Uterus (tissue), 3 donors: ENCODE measurements at regions not wholly inside any gene's neighbourhood (a gene's known extent, or its start where the extent isn't known, plus 50 kb on each side); places are given as distances from the start of the nearest gene placed in this dataset.

Experiments
- DNase-seq, 2 donors: peaks; one replicate each; pipeline ENCODE4 v3.0.0-alpha.2; 2019 to 2020
- H3K27ac ChIP-seq, 2 donors: fragments of 200-600 bp; sonication (generic); 1 replicate in 1 of 2; 2 replicates in 1 of 2; pipeline ENCODE4 v1.5.1; 2016 to 2018
- H3K27me3 ChIP-seq, 2 donors: fragments of 200-600 bp; sonication (generic); one replicate each; pipeline ENCODE4 v1.5.1; 2018 to 2019; ENCODE audit warnings: control low read depth in 1 of 2
- H3K36me3 ChIP-seq, 2 donors: fragments of 200-600 bp; sonication (generic); one replicate each; pipeline ENCODE4 v1.5.1; 2019; ENCODE audit warnings: control low read depth in 1 of 2
- H3K4me1 ChIP-seq, 2 donors: fragments of 200-600 bp; sonication (generic); one replicate each; pipeline ENCODE4 v1.5.1; 2018 to 2019; ENCODE audit warnings: control low read depth in 1 of 2
- H3K4me3 ChIP-seq, 2 donors: fragments of 200-600 bp; sonication (generic); 1 replicate in 1 of 2; 2 replicates in 1 of 2; pipeline ENCODE4 v1.5.1; 2018 to 2019; ENCODE audit warnings: mild to moderate bottlenecking in 1 of 2
- H3K9me3 ChIP-seq, 2 donors: fragments of 200-600 bp; sonication (generic); one replicate each; pipeline ENCODE4 v1.5.1; 2019; ENCODE audit warnings: control low read depth in 1 of 2
- CTCF ChIP-seq, 4 experiments: fragments of 200-600 bp in 2 of 4; fragments of 450-650 bp in 2 of 4; sonication (generic) in 2 of 4; IDR thresholded peaks; one replicate each; pipeline ENCODE4 v1.5.1; 2016 to 2019; ENCODE audit warnings: antibody characterized with exemption in 4 of 4, mild to moderate bottlenecking in 2 of 4, moderate library complexity in 1 of 4
- POLR2A ChIP-seq, 2 donors: fragments of 450-650 bp; IDR thresholded peaks; one replicate each; pipeline ENCODE4 v1.6.1; 2016; ENCODE audit warnings: antibody characterized with exemption in 2 of 2, mild to moderate bottlenecking in 1 of 2, moderate library complexity in 1 of 2
- intact Hi-C: fragments of 100-400 bp; cut with DNase I; formaldehyde crosslinking; loops from one replicate; pipeline ENCODE4 v1.15.1; 2023; ENCODE audit warnings: low total_unique reads
- donor health status: DM: yes; HTN: yes; CAD: no.

DNA sequence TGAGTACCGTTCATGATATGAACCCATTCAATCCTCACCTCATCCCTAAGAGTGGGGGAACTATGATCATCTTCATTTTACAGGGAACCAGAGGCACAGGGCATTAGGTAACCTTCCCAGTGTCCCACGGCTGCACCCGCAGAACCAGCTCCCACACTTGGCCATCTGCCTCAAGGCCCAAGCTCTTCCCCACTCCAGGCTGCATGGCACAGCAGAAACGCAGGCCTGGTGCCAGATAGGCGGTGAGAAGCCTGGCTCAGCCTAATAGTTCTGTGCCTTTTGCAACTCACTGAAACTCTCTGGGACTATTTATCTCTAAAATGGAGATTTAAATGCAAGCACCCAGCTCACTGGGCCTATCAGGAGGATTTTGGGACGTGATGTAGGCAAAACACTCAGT, 90.8 kb upstream of the ZNF618 start:
- Histone ChIP-seq H3K4me3 (no peak overlapping the region), H3K27me3 (no peaks in the 10 kb centered on the region), H3K4me1 (no peaks in the 10 kb centered on the region), H3K27ac (no peak overlapping the region), H3K36me3 (no peaks in the 10 kb centered on the region), H3K9me3 (no peaks in the 10 kb centered on the region)
- no peak for TF ChIP-seq CTCF (IDR thresholded peaks at IDR 0.05)
- no peak for TF ChIP-seq POLR2A (IDR thresholded peaks at IDR 0.05)
- no peak for DNase-seq
- intact Hi-C loops: no loop called here

DNA sequence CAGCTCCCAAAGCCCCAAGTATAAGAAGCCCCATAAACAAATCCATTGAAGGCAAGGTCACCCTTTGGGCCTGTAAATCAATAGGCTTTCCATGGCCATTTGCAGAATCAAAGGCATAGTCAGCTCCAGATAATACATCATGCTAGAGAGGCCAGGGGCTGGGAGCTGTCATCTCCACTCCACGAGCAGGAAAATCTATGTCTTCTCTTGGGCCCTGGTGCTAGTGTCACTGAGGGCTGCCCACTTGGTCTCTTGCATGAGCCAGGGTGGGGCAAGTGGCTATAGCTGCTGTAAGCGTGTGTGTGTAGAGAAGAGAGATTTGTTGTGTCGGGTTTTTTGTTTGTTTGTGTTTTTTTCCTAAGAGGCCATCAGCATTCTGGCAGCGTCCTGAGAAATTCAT, 90.0 kb upstream of the ZNF618 start:
- no peaks in the 10 kb centered on the region for H3K4me1 ChIP-seq
- H3K4me3 ChIP-seq: no peak overlapping the region
- H3K36me3 ChIP-seq: no peaks in the 10 kb centered on the region
- no peak overlapping the region for H3K27ac ChIP-seq
- TF ChIP-seq POLR2A (IDR thresholded peaks at IDR 0.05): no peak
- TF ChIP-seq CTCF (IDR thresholded peaks at IDR 0.05): no peak
- H3K27me3 ChIP-seq: no peaks in the 10 kb centered on the region
- intact Hi-C loops: no loop called here
- no peak for DNase-seq
- H3K9me3 ChIP-seq: no peaks in the 10 kb centered on the region

DNA sequence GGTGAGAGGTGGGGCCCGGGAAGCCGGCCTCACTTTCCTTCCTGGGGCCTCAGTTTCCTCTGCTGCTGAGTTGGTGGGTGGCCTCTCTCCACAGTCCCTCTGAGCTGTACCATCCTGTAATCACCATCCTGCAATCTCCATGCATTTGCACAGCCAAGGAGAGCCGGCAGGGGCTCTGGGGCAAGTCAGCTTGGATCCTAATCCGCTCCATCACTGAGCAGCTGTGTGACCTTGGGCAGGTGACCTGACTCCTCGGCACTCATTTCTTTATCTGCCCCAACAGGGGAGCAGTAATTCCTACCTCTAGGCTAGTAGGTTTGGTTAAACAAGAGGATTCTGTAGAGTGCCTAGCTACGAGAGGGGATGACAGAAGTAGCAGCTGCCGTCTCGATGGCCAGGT, 88.2 kb upstream of the ZNF618 start:
- TF ChIP-seq CTCF (IDR thresholded peaks at IDR 0.05) (no peak), POLR2A (IDR thresholded peaks at IDR 0.05) (no peak)
- H3K9me3 ChIP-seq: no peaks in the 10 kb centered on the region
- no peak for DNase-seq
- H3K27ac ChIP-seq: no peak overlapping the region
- no peaks in the 10 kb centered on the region for H3K27me3 ChIP-seq
- H3K4me1 ChIP-seq: no peaks in the 10 kb centered on the region
- intact Hi-C loops: no loop called here
- no peaks in the 10 kb centered on the region for H3K36me3 ChIP-seq
- H3K4me3 ChIP-seq: no peak overlapping the region

DNA sequence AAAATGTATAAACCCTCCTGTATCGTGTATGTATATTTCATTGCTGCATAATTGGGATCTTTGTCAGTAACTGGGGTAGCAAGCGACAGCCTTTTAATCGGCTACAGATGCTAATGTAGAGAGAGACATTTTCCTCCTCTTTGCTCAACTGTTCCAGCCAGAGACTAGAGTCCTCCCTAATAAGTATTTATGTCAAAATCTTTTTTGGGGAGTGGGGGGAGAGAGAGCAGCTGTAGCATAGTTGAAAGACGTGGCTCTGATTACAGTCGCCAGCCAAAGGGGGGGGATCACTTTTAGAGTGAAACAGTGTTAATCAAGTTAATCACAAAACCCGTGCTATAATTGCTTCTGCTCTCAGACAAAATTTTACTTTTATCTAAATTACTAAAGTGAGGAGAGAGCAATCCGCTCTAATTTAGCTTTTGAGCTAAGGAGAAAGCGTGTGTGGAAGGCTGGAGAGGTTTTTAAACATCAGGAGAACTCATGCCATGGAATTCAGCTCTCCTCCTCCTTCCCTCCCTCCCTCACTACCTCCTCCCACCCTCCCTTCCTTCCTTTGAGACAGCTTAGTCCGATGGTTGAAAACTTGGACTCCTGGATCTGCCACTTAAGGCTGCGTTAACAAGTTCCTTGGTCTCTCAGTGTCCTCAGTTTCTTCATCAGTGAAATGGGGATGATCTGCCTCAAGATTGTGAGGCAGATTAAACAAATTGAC, 87.3 kb upstream of the ZNF618 start:
- intact Hi-C loops: no loop called here
- Histone ChIP-seq H3K36me3 (no peaks in the 10 kb centered on the region), H3K4me1 (no peaks in the 10 kb centered on the region), H3K9me3 (no peaks in the 10 kb centered on the region), H3K27me3 (no peaks in the 10 kb centered on the region), H3K27ac (no peak overlapping the region), H3K4me3 (no peak overlapping the region)
- no peak for TF ChIP-seq CTCF (IDR thresholded peaks at IDR 0.05)
- no peak for TF ChIP-seq POLR2A (IDR thresholded peaks at IDR 0.05)
- DNase-seq: no peak

DNA sequence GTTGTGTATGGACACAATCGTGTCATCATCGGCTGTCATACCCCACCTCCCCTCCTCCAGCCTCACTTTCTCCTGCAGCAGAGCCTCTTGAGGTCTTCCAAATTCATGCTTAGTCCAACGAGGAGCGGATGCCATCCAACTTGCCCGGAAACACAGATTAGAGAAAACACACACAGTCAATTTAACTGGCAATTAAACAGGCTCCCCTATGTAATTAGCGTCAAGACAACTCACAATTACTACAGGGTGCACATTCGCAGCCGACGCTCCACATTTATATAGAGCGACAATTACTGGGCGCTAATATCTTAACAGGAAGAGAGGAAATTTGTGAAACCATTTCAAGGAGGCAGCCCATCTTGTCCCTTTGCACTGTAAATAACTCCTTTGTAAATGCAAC, 86.0 kb upstream of the ZNF618 start:
- TF ChIP-seq POLR2A (IDR thresholded peaks at IDR 0.05) (no peak), CTCF (IDR thresholded peaks at IDR 0.05) (no peak)
- H3K36me3 ChIP-seq: no peaks in the 10 kb centered on the region
- H3K9me3 ChIP-seq: no peaks in the 10 kb centered on the region
- no peak for DNase-seq
- H3K27me3 ChIP-seq: no peaks in the 10 kb centered on the region
- H3K4me3 ChIP-seq: no peak overlapping the region
- H3K27ac ChIP-seq: no peak overlapping the region
- intact Hi-C loops: no loop called here
- H3K4me1 ChIP-seq: no peaks in the 10 kb centered on the region
